Left lung (tissue), 4 donors: ENCODE measurements at regions not wholly inside any gene's neighbourhood (a gene's known extent, or its start where the extent isn't known, plus 50 kb on each side); places are given as distances from the start of the nearest gene placed in this dataset.

ENCODE experiments used
- ATAC-seq: fragments of 200-7000 bp; cut with Tn5 transposase; one replicate; pipeline ENCODE4 v1.9.1; 2020; ENCODE audit warnings: moderate library complexity
- DNase-seq, 4 donors: peaks; one replicate each; pipeline ENCODE4 v3.0.0-alpha.2; 2013 to 2020
- H3K27ac ChIP-seq, 2 donors: fragments of 200-600 bp; sonication (generic) in 1 of 2; one replicate each; pipeline versions ENCODE4 v1.5.0 to v1.8.0; 2020 to 2021
- H3K27me3 ChIP-seq, 2 donors: fragments of 200-600 bp; sonication (generic) in 1 of 2; one replicate each; pipeline versions ENCODE4 v1.5.0 to v1.8.0; 2020 to 2021
- H3K36me3 ChIP-seq, 2 donors: fragments of 200-600 bp; sonication (generic) in 1 of 2; one replicate each; pipeline versions ENCODE4 v1.5.0 to v1.8.0; 2020 to 2021
- H3K4me1 ChIP-seq, 2 donors: fragments of 200-600 bp; one replicate each; pipeline ENCODE4 v1.8.0; 2021
- H3K4me3 ChIP-seq, 2 donors: fragments of 200-600 bp; sonication (generic) in 1 of 2; one replicate each; pipeline versions ENCODE4 v1.5.0 to v1.8.0; 2020 to 2021; ENCODE audit warnings: mild to moderate bottlenecking in 1 of 2
- H3K9me3 ChIP-seq, 2 donors: fragments of 200-600 bp; sonication (generic) in 1 of 2; one replicate each; pipeline versions ENCODE4 v1.5.0 to v1.8.0; 2020 to 2021
- intact Hi-C, 2 donors: fragments of 100-400 bp; cut with DNase I; formaldehyde crosslinking; loops; one replicate each; pipeline versions ENCODE4 v1.11.2 to v1.14.2; 2022
- TF ChIP-seq, protein P1 (sequence below), 2 donors: fragments of 200-600 bp; sonication (generic) in 1 of 2; IDR thresholded peaks; one replicate each; pipeline versions ENCODE4 v1.5.0 to v1.8.0; 2021; ENCODE audit warnings: antibody characterized with exemption in 2 of 2
- donor health status: DM: no; HTN: yes; CAD: no.
- donor health status: DM: no; HTN: no; CAD: no.

DNA sequence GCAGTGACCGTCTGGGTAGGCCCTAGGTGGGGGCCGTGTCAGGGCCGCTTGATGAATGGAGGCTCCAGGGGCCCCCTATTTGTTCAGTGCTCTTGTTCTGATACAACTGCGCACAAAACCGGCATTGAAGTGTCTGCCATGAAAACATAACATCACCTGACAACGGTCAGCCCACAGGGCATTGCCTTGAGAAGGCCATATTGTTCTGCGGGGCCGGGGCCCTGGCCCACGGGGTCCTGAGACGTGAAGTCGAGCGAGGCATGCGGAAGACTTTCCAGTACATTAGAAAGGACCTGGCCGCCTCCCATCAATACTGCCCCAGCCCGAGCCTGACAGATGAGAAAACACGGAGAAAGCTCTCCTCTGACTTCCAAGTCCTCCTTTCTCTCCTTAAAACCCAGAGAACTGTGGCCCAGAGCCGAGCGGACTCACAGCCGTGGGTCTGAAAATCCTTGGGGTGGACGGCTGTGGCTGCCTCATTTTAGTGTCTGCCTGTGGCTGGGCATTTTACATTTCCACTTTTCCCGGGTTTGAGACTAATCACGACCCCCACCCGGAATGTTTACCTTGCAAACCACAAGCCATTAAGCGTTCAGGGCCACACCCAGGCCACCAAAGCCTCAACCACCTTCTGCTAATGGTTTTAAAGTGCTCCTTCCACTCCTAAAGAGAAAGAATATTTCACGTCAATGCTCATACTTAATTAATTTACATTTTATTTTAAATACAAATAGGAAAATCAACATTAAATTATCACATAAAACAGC lies 391.0 kb upstream of the IRX2 start:
- TF ChIP-seq, protein P1, sequence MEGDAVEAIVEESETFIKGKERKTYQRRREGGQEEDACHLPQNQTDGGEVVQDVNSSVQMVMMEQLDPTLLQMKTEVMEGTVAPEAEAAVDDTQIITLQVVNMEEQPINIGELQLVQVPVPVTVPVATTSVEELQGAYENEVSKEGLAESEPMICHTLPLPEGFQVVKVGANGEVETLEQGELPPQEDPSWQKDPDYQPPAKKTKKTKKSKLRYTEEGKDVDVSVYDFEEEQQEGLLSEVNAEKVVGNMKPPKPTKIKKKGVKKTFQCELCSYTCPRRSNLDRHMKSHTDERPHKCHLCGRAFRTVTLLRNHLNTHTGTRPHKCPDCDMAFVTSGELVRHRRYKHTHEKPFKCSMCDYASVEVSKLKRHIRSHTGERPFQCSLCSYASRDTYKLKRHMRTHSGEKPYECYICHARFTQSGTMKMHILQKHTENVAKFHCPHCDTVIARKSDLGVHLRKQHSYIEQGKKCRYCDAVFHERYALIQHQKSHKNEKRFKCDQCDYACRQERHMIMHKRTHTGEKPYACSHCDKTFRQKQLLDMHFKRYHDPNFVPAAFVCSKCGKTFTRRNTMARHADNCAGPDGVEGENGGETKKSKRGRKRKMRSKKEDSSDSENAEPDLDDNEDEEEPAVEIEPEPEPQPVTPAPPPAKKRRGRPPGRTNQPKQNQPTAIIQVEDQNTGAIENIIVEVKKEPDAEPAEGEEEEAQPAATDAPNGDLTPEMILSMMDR (IDR thresholded peaks at IDR 0.05), result no peak
- H3K9me3 ChIP-seq, result no peaks in the 10 kb centered on the region
- intact Hi-C loops, result no loop called here
- ATAC-seq (no peak), DNase-seq (no peak)
- H3K27me3 ChIP-seq, result no peaks in the 10 kb centered on the region
- no peak overlapping the region for H3K4me3 ChIP-seq
- H3K4me1 ChIP-seq, result no peaks in the 10 kb centered on the region
- H3K27ac ChIP-seq, result no peak overlapping the region
- H3K36me3 ChIP-seq, result no peaks in the 10 kb centered on the region

DNA sequence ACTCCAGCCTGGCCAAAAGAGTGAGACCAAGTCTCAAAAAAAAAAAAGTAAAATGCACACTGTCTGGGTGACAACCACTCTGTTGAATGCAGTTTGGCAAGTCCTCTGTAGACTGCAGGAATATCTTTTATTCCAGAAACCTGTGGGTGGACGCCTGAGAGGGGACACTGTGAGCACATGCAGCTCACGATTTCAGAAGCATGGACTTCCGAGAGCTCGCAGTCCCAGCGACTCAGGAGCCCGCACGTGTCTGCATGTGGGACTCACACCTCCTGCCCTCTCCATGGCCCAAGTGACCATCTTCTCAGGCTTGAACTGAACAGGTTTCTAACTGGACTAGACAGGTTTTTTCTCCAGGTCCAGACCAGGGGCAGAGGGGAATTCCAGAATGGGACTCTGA lies 388.6 kb upstream of the IRX2 start:
- DNase-seq, result no peak
- intact Hi-C loops, result no loop called here
- Histone ChIP-seq H3K4me1 (no peaks in the 10 kb centered on the region), H3K9me3 (peaks cover 0 to 2% of the 10 kb centered on the region in 2 donors), H3K36me3 (no peaks in the 10 kb centered on the region), H3K4me3 (no peak overlapping the region), H3K27me3 (no peaks in the 10 kb centered on the region), H3K27ac (no peak overlapping the region)
- TF ChIP-seq, protein P1 (IDR thresholded peaks at IDR 0.05), result no peak
- no peak for ATAC-seq

- H3K4me3 ChIP-seq, result no peak overlapping the region
- no peak for DNase-seq
- TF ChIP-seq, protein P1 (IDR thresholded peaks at IDR 0.05), result no peak
- no peak overlapping the region for H3K27ac ChIP-seq
- H3K9me3 ChIP-seq, result peaks cover 0 to 2% of the 10 kb centered on the region in 2 donors
- intact Hi-C loops, result no loop called here
- no peaks in the 10 kb centered on the region for H3K36me3 ChIP-seq
- H3K4me1 ChIP-seq, result no peaks in the 10 kb centered on the region
- no peak for ATAC-seq
- no peaks in the 10 kb centered on the region for H3K27me3 ChIP-seq
These were observed 388.0 kb upstream of the IRX2 start for GRCh38 chr5:3139499-3139931.

DNA sequence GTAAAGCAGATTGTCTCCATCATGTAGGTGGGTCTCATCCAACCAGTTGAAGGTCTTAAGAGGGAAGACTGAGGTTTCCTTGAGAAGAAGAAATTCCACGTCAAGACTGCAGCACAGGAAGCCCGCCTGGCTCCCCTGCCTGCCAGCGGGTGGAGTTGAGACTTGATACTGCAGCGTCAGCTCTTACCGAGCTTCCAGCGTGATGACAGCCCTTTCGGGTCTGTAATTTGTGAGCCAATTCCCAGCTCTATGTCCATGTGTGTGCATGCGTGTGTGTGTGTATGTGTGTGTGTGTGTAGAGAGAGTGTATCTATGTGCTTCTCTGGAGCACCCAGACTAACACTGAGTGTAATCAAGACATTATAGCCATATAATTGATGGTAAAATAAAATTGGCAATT lies 379.7 kb upstream of the IRX2 start:
- TF ChIP-seq, protein P1 (IDR thresholded peaks at IDR 0.05), result no peak
- Histone ChIP-seq H3K27me3 (peaks cover 0 to 5% of the 10 kb centered on the region in 2 donors), H3K4me3 (no peak overlapping the region), H3K36me3 (no peaks in the 10 kb centered on the region), H3K27ac (no peak overlapping the region), H3K4me1 (no peaks in the 10 kb centered on the region), H3K9me3 (peaks cover 0 to 1% of the 10 kb centered on the region in 2 donors)
- DNase-seq, result no peak
- intact Hi-C loops, result no loop called here
- no peak for ATAC-seq

DNA sequence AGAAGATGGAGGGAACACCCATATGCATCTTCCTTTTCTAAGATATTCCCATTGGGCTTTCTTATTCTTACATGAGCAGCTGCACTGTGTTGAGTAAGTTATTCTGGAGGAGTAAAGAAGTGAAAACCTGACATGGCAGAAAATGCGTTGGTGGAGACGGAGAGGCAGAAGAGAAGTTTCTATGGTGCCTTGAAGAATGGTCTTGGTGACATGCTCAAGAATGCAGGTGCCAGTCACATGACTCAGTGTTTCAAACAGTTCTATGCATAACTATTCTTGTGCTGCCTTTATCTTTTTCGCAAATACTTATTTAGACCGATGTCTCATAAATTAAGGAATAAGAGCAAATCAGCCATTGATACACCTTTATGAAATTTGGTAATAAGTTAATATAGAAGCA lies 377.8 kb upstream of the IRX2 start:
- Histone ChIP-seq H3K27ac (no peak overlapping the region), H3K36me3 (no peaks in the 10 kb centered on the region), H3K27me3 (peaks cover 0 to 5% of the 10 kb centered on the region in 2 donors), H3K4me1 (no peaks in the 10 kb centered on the region), H3K4me3 (no peak overlapping the region), H3K9me3 (peaks cover 0 to 1% of the 10 kb centered on the region in 2 donors)
- ATAC-seq, result no peak
- TF ChIP-seq, protein P1 (IDR thresholded peaks at IDR 0.05), result no peak
- intact Hi-C loops, result no loop called here
- DNase-seq, result no peak
